Suprapubic skin (tissue), 4 donors: ENCODE measurements at regions not wholly inside any gene's neighbourhood (a gene's known extent, or its start where the extent isn't known, plus 50 kb on each side); places are given as distances from the start of the nearest gene placed in this dataset.

ENCODE experiments used
- DNase-seq, 2 donors: peaks; one replicate each; pipeline ENCODE4 v3.0.0-alpha.2; 2019; ENCODE audit warnings: low spot score in 2 of 2
- H3K27ac ChIP-seq: fragments of 200-600 bp; sonication (generic); one replicate; pipeline ENCODE4 v1.5.1; 2019
- H3K27me3 ChIP-seq: fragments of 200-600 bp; sonication (generic); one replicate; pipeline ENCODE4 v1.5.1; 2019
- H3K36me3 ChIP-seq: fragments of 200-600 bp; sonication (generic); one replicate; pipeline ENCODE4 v1.5.1; 2019
- H3K4me1 ChIP-seq: fragments of 200-600 bp; sonication (generic); one replicate; pipeline ENCODE4 v1.5.1; 2019
- H3K4me3 ChIP-seq: fragments of 200-600 bp; sonication (generic); one replicate; pipeline ENCODE4 v1.5.1; 2019; ENCODE audit warnings: mild to moderate bottlenecking
- H3K9me3 ChIP-seq: fragments of 200-600 bp; sonication (generic); one replicate; pipeline ENCODE4 v1.5.1; 2019
- EP300 ChIP-seq: sonication (generic); formaldehyde crosslinking; IDR thresholded peaks from one replicate; pipeline ENCODE4 v1.6.1; 2017; ENCODE audit warnings: antibody characterized with exemption
- POLR2A ChIP-seq, 2 donors: fragments of 450-650 bp; IDR thresholded peaks; one replicate each; pipeline ENCODE4 v1.6.1; 2017; ENCODE audit warnings: antibody characterized with exemption in 2 of 2, mild to moderate bottlenecking in 2 of 2, moderate library complexity in 2 of 2
- POLR2AphosphoS5 ChIP-seq, 3 donors: sonication (generic); formaldehyde crosslinking; IDR thresholded peaks; one replicate each; pipeline ENCODE4 v1.6.1; 2017; ENCODE audit warnings: antibody characterized with exemption in 3 of 3
- WGBS: methylation state at CpG from one replicate; pipeline ENCODE4 v1.1.5; 2018; 5-methylcytosine and 5-hydroxymethylcytosine counted together
- TF ChIP-seq, protein P1 (sequence below), 2 donors: fragments of 200-600 bp in 1 of 2; fragments of 450-650 bp in 1 of 2; sonication (generic) in 1 of 2; IDR thresholded peaks; one replicate each; pipeline ENCODE4 v1.5.1; 2016 to 2019; ENCODE audit warnings: antibody characterized with exemption in 2 of 2, mild to moderate bottlenecking in 1 of 2, moderate library complexity in 1 of 2

DNA sequence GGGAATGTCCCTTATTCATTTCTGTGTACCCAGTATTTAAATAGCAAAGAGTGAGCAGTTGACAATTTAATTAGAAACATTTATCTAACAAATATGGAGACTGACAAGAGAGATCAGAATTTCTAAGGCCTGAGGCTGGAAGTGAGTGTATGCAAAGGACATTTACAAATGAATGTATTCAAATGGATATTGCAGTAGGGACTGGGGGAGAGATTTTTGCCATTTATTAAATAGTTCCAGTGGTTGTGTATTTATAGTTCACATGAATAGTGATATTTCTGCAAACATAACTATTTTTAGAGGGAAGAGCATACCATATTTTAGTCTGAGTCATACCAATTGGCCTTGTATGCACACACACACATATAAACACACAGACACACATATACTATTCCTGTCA lies 592.4 kb downstream of the GLUD2 start:
- TF ChIP-seq, protein P1, sequence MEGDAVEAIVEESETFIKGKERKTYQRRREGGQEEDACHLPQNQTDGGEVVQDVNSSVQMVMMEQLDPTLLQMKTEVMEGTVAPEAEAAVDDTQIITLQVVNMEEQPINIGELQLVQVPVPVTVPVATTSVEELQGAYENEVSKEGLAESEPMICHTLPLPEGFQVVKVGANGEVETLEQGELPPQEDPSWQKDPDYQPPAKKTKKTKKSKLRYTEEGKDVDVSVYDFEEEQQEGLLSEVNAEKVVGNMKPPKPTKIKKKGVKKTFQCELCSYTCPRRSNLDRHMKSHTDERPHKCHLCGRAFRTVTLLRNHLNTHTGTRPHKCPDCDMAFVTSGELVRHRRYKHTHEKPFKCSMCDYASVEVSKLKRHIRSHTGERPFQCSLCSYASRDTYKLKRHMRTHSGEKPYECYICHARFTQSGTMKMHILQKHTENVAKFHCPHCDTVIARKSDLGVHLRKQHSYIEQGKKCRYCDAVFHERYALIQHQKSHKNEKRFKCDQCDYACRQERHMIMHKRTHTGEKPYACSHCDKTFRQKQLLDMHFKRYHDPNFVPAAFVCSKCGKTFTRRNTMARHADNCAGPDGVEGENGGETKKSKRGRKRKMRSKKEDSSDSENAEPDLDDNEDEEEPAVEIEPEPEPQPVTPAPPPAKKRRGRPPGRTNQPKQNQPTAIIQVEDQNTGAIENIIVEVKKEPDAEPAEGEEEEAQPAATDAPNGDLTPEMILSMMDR (IDR thresholded peaks at IDR 0.05): no peak
- Histone ChIP-seq H3K4me1 (no peaks in the 10 kb centered on the region), H3K4me3 (no peak overlapping the region), H3K27ac (no peak overlapping the region), H3K27me3 (no peaks in the 10 kb centered on the region), H3K36me3 (no peaks in the 10 kb centered on the region), H3K9me3 (no peaks in the 10 kb centered on the region)
- DNase-seq: no peak

- Histone ChIP-seq H3K27me3 (no peaks in the 10 kb centered on the region), H3K36me3 (no peaks in the 10 kb centered on the region), H3K27ac (no peak overlapping the region), H3K4me1 (no peaks in the 10 kb centered on the region), H3K4me3 (no peak overlapping the region), H3K9me3 (no peaks in the 10 kb centered on the region)
- TF ChIP-seq POLR2A (IDR thresholded peaks at IDR 0.05): no peak
- TF ChIP-seq, protein P1 (IDR thresholded peaks at IDR 0.05): no peak
- TF ChIP-seq EP300: no peak
- TF ChIP-seq POLR2AphosphoS5 (IDR thresholded peaks at IDR 0.05): no peak
- DNase-seq: no peak
- whole genome bisulfite sequencing: 5% methylated on average over 2 of the region's 2 CpGs
Measured at GRCh38 chrX:121641560-121641959, 594.1 kb downstream of the GLUD2 start.

- Histone ChIP-seq H3K36me3 (no peaks in the 10 kb centered on the region), H3K4me3 (no peak overlapping the region), H3K9me3 (no peaks in the 10 kb centered on the region), H3K27me3 (no peaks in the 10 kb centered on the region), H3K4me1 (no peaks in the 10 kb centered on the region), H3K27ac (no peak overlapping the region)
- DNase-seq: no peak
- 45% methylated on average over 1 of the region's 1 CpG for whole genome bisulfite sequencing
- no peak for TF ChIP-seq EP300
- no peak for TF ChIP-seq POLR2A (IDR thresholded peaks at IDR 0.05)
- TF ChIP-seq, protein P1 (IDR thresholded peaks at IDR 0.05): no peak
- no peak for TF ChIP-seq POLR2AphosphoS5 (IDR thresholded peaks at IDR 0.05)
Measured at GRCh38 chrX:121642415-121642814, 595.0 kb downstream of the GLUD2 start.

DNA sequence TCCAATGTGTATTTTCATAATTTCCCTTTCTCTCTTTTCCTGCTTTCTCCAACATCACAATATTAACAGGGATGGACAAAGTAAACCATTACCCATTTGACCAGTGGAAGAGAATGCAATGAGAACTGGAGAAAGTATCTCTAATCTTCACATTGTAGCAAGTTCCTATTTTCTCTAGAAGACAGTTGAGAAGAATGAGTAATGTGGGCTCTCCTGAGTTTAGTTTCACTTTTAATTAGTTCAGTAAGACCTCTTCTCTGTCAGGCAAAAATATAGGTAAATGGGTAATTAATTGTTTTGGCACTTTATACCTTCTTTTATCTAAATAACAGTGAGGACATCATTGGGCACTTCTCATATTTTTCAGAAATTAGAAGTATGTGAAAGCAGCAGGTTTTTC lies 602.0 kb downstream of the GLUD2 start:
- Histone ChIP-seq H3K9me3 (no peaks in the 10 kb centered on the region), H3K36me3 (no peaks in the 10 kb centered on the region), H3K4me1 (no peaks in the 10 kb centered on the region), H3K27ac (no peak overlapping the region), H3K4me3 (no peak overlapping the region), H3K27me3 (no peaks in the 10 kb centered on the region)
- TF ChIP-seq EP300 (no peak), POLR2AphosphoS5 (IDR thresholded peaks at IDR 0.05) (no peak), POLR2A (IDR thresholded peaks at IDR 0.05) (no peak)
- TF ChIP-seq, protein P1 (IDR thresholded peaks at IDR 0.05): no peak
- no peak for DNase-seq

GRCh38 chrX:121655276-121655675 lies 607.9 kb downstream of the GLUD2 start:
- TF ChIP-seq, protein P1 (IDR thresholded peaks at IDR 0.05): no peak
- TF ChIP-seq POLR2AphosphoS5 (IDR thresholded peaks at IDR 0.05) (no peak), POLR2A (IDR thresholded peaks at IDR 0.05) (no peak), EP300 (no peak)
- H3K36me3 ChIP-seq: no peaks in the 10 kb centered on the region
- no peak overlapping the region for H3K27ac ChIP-seq
- H3K27me3 ChIP-seq: no peaks in the 10 kb centered on the region
- no peaks in the 10 kb centered on the region for H3K9me3 ChIP-seq
- H3K4me3 ChIP-seq: no peak overlapping the region
- no peaks in the 10 kb centered on the region for H3K4me1 ChIP-seq
- no peak for DNase-seq
